ENCODE measurements at regions not wholly inside any gene's neighbourhood (a gene's known extent, or its start where the extent isn't known, plus 50 kb on each side); places are given as distances from the start of the nearest gene placed in this dataset.

DNA sequence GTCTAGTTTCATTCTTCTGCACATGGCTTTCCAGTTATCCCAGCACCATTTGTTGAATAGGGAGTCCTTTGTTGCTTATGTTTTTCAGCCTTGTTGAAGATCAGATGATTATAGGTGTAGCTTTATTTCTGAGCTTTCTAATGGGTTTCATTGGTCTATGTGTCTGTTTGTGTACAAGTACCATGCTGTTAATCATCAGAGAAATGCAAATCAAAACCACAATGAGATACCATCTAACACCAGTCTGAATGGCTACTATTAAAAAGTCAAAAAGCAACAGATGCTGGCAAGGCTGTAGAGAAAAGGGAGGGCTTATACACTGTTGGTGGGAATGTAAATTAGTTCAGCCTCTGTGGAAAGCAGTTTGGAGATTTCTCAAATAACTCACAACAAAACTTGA lies 321.5 kb upstream of the PTBP2 start:
- no peak for TF ChIP-seq CTCF (IDR thresholded peaks at IDR 0.05; ENCODE audit: extremely low read depth, insufficient read depth, missing control alignments)
- in situ Hi-C loops (cut with MboI; ENCODE audit: low pct_unique_long_range_greater_than_20kb, low sequenced_read_pairs, unreplicated experiment): no loop called here
- DNase-seq (ENCODE audit: low spot score): no peak

GRCh38 chr1:96409087-96409486 lies 312.5 kb upstream of the PTBP2 start:
- DNase-seq (ENCODE audit: low spot score): no peak
- in situ Hi-C loops (cut with MboI; ENCODE audit: low pct_unique_long_range_greater_than_20kb, low sequenced_read_pairs, unreplicated experiment): no loop called here
- no peak for TF ChIP-seq CTCF (IDR thresholded peaks at IDR 0.05; ENCODE audit: extremely low read depth, insufficient read depth, missing control alignments)

GRCh38 chr1:96409689-96410088 lies 311.9 kb upstream of the PTBP2 start:
- in situ Hi-C loops (cut with MboI; ENCODE audit: low pct_unique_long_range_greater_than_20kb, low sequenced_read_pairs, unreplicated experiment): no loop called here
- no peak for TF ChIP-seq CTCF (IDR thresholded peaks at IDR 0.05; ENCODE audit: extremely low read depth, insufficient read depth, missing control alignments)
- no peak for DNase-seq (ENCODE audit: low spot score)

GRCh38 chr1:96411006-96411405 lies 310.6 kb upstream of the PTBP2 start:
- in situ Hi-C loops (cut with MboI; ENCODE audit: low pct_unique_long_range_greater_than_20kb, low sequenced_read_pairs, unreplicated experiment): no loop called here
- no peak for DNase-seq (ENCODE audit: low spot score)
- no peak for TF ChIP-seq CTCF (IDR thresholded peaks at IDR 0.05; ENCODE audit: extremely low read depth, insufficient read depth, missing control alignments)

GRCh38 chr1:96414598-96414997 lies 307.0 kb upstream of the PTBP2 start:
- TF ChIP-seq CTCF (IDR thresholded peaks at IDR 0.05; ENCODE audit: extremely low read depth, insufficient read depth, missing control alignments): no peak

DNA sequence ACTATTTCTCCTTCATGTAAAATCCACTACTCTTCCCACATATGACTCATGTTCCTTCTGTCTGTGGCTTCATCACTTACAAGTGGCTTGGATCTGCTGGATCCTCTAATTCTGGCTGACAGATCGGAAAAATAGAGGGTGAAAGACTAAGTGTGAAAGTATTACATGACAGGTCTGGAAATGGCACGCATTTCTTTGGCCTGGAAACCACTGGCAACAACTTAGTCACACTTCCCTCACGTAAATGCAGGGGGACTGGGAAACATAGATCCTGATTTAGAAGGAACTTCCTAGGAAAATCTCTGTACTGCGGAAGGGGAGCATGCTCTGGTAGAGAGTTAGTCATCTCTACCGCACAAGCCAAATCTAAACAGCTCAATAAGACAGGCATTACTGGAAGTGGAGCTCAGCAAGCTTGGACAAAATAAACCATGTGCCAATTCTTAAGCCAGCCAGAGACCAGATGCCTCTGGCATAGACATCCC lies 305.4 kb upstream of the PTBP2 start:
- DNase-seq (ENCODE audit: low spot score): no peak
- in situ Hi-C loops (cut with MboI; ENCODE audit: low pct_unique_long_range_greater_than_20kb, low sequenced_read_pairs, unreplicated experiment): no loop called here
- TF ChIP-seq CTCF (IDR thresholded peaks at IDR 0.05; ENCODE audit: extremely low read depth, insufficient read depth, missing control alignments): no peak

More at GRCh38 chr1:96414598-96414997, 307.0 kb upstream of the PTBP2 start:
- in situ Hi-C loops (cut with MboI; ENCODE audit: low pct_unique_long_range_greater_than_20kb, low sequenced_read_pairs, unreplicated experiment): no loop called here
- no peak for DNase-seq (ENCODE audit: low spot score)
